ENCODE measurements at regions not wholly inside any gene's neighbourhood (a gene's known extent, or its start where the extent isn't known, plus 50 kb on each side); places are given as distances from the start of the nearest gene placed in this dataset.

- no peaks in the 10 kb centered on the region for H4K20me1 ChIP-seq (ENCODE audit: insufficient read depth)
- H3F3A ChIP-seq (ENCODE audit: insufficient read depth, low read length, poor library complexity, severe bottlenecking): no peaks in the 10 kb centered on the region
- H3K9me3 ChIP-seq (ENCODE audit: low read length): no peaks in the 10 kb centered on the region
- no peaks in the 10 kb centered on the region for H3K9me2 ChIP-seq (ENCODE audit: insufficient read depth, low read length)
- H3K4me2 ChIP-seq (ENCODE audit: low read length): no peak overlapping the region
- H3K79me2 ChIP-seq (replicated peaks; ENCODE audit: insufficient read depth, low read length): no peaks in the 10 kb centered on the region
- no peak overlapping the region for H2AFZ ChIP-seq (ENCODE audit: low read depth, low read length)
- no peak for TF ChIP-seq CTCF (IDR thresholded peaks at IDR 0.05; ENCODE audit: poor library complexity, severe bottlenecking)
- no peak for TF ChIP-seq RAD21 (conservative IDR thresholded peaks at IDR 0.05)
- no peak for TF ChIP-seq EP300 (conservative IDR thresholded peaks at IDR 0.05; ENCODE audit: poor library complexity, severe bottlenecking)
- TF ChIP-seq MXI1 (conservative IDR thresholded peaks at IDR 0.05; ENCODE audit: poor library complexity, severe bottlenecking): no peak
- TF ChIP-seq EZH2 (IDR thresholded peaks at IDR 0.05; ENCODE audit: borderline replicate concordance, insufficient read depth, low read length, poor library complexity, severe bottlenecking): no peak
- TF ChIP-seq TAF1 (IDR thresholded peaks at IDR 0.05; ENCODE audit: low read depth): no peak
- TF ChIP-seq REST (IDR thresholded peaks at IDR 0.05; ENCODE audit: borderline replicate concordance): no peak
- TF ChIP-seq SMC3 (conservative IDR thresholded peaks at IDR 0.05; ENCODE audit: poor library complexity): no peak
- TF ChIP-seq POLR2AphosphoS5 (IDR thresholded peaks at IDR 0.05): no peak
- H3K27me3 ChIP-seq (ENCODE audit: insufficient read depth, low read depth, low read length): no peaks in the 10 kb centered on the region
- H3K4me3 ChIP-seq (ENCODE audit: low read length): no peak overlapping the region
- no peaks in the 10 kb centered on the region for H3K36me3 ChIP-seq (ENCODE audit: insufficient read depth, low read length)
- H3K9ac ChIP-seq (ENCODE audit: low read length): no peak overlapping the region
- H3K27ac ChIP-seq (ENCODE audit: low read length): no peak overlapping the region
Observed at GRCh38 chr3:38980938-38981337, 70.8 kb downstream of the SCN11A start.

- Histone ChIP-seq H2AFZ (ENCODE audit: low read depth, low read length) (no peak overlapping the region), H3K79me2 (replicated peaks; ENCODE audit: insufficient read depth, low read length) (no peaks in the 10 kb centered on the region), H4K20me1 (ENCODE audit: insufficient read depth) (no peaks in the 10 kb centered on the region)
Observed at GRCh38 chr3:38978729-38979128, 73.0 kb downstream of the SCN11A start.

More at GRCh38 chr3:38978729-38979128, 73.0 kb downstream of the SCN11A start:
- Histone ChIP-seq H3K36me3 (ENCODE audit: insufficient read depth, low read length) (no peaks in the 10 kb centered on the region), H3K27me3 (ENCODE audit: insufficient read depth, low read depth, low read length) (no peaks in the 10 kb centered on the region), H3K9me2 (ENCODE audit: insufficient read depth, low read length) (no peaks in the 10 kb centered on the region), H3K9me3 (ENCODE audit: low read length) (no peaks in the 10 kb centered on the region), H3K4me3 (ENCODE audit: low read length) (no peak overlapping the region), H3F3A (ENCODE audit: insufficient read depth, low read length, poor library complexity, severe bottlenecking) (no peaks in the 10 kb centered on the region), H3K27ac (ENCODE audit: low read length) (no peak overlapping the region), H3K4me2 (ENCODE audit: low read length) (no peak overlapping the region), H3K9ac (ENCODE audit: low read length) (no peak overlapping the region)
- TF ChIP-seq SMC3 (conservative IDR thresholded peaks at IDR 0.05; ENCODE audit: poor library complexity) (no peak), TAF1 (IDR thresholded peaks at IDR 0.05; ENCODE audit: low read depth) (no peak), MXI1 (conservative IDR thresholded peaks at IDR 0.05; ENCODE audit: poor library complexity, severe bottlenecking) (no peak), CTCF (IDR thresholded peaks at IDR 0.05; ENCODE audit: poor library complexity, severe bottlenecking) (no peak), REST (IDR thresholded peaks at IDR 0.05; ENCODE audit: borderline replicate concordance) (no peak), EP300 (conservative IDR thresholded peaks at IDR 0.05; ENCODE audit: poor library complexity, severe bottlenecking) (no peak), EZH2 (IDR thresholded peaks at IDR 0.05; ENCODE audit: borderline replicate concordance, insufficient read depth, low read length, poor library complexity, severe bottlenecking) (no peak), POLR2AphosphoS5 (IDR thresholded peaks at IDR 0.05) (no peak), RAD21 (conservative IDR thresholded peaks at IDR 0.05) (no peak)

Data from neural cell (in vitro differentiated cells).